ENCODE measurements at regions not wholly inside any gene's neighbourhood (a gene's known extent, or its start where the extent isn't known, plus 50 kb on each side); places are given as distances from the start of the nearest gene placed in this dataset.

DNA sequence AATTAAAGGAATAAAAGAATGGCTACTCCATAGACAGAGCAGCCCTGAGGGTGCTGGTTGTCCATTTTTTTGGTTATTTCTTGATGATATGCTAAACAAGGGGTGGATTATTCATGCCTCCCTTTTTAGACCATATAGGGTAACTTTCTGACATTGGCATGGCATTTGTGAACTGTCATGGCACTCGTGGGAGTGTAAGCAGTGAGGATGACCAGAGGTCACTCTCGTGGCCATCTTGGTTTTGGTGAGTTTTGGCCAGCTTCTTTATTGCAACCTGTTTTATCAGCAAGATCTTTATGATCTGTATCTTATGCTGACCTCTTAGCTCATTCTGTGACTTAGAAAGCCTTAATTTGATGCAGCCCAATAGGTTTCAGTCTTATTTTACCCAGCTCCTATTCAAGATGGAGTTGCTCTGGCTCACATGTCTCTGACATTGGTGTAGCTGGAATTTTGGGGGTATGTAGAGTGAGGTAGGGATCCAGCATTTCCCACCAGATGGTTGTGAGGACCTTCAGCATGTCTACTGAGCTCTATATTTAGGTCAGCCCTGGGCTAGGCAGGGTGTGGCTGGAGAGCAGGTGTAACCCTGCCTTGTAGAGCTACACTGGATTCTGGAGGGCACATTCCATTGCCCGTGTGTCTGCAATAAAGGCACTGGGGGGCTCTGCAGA lies 103.5 kb upstream of the SLC38A2 start:
- TF ChIP-seq CTCF (IDR thresholded peaks at IDR 0.05) (no peak), POLR2A (IDR thresholded peaks at IDR 0.05) (no peak)

Measured in right lobe of liver (tissue), 4 donors.